DMS 273 (cell line): ENCODE measurements at regions not wholly inside any gene's neighbourhood (a gene's known extent, or its start where the extent isn't known, plus 50 kb on each side); places are given as distances from the start of the nearest gene placed in this dataset.

Source experiments
- DNase-seq: peaks from one replicate; lab custom pipeline; 2025; ENCODE audit not compliant: unreplicated experiment; lab: John Stamatoyannopoulos, UW

GRCh38 chr15:79656151-79657000 lies 224.2 kb downstream of the MINAR1 start:
- peak; percentile 4 for DNase-seq

DNA sequence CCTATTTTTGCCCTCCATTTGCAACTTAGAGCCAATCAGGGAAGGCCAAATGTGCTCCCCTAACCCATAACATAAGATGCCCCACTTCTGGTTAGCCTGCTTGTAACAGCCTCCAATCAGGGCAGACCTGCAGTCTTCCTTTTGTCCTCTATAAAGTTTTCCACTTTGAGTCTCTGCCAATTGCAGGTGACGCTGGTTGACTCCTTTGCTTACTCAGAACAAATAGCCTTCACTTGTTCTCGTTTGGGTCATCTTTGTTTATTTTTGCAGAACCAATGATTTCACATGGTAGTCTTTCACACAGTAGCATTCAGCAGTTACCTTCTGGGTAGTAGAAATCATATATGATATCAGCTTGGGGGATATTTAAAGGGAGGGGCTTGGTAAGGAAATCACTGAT lies 225.6 kb downstream of the MINAR1 start:
- DNase-seq = no peak

- DNase-seq = no peak
These were observed 227.6 kb downstream of the MINAR1 start for GRCh38 chr15:79659691-79660090.

- DNase-seq = no peak
These were observed 229.3 kb downstream of the MINAR1 start for GRCh38 chr15:79661411-79661810.

DNA sequence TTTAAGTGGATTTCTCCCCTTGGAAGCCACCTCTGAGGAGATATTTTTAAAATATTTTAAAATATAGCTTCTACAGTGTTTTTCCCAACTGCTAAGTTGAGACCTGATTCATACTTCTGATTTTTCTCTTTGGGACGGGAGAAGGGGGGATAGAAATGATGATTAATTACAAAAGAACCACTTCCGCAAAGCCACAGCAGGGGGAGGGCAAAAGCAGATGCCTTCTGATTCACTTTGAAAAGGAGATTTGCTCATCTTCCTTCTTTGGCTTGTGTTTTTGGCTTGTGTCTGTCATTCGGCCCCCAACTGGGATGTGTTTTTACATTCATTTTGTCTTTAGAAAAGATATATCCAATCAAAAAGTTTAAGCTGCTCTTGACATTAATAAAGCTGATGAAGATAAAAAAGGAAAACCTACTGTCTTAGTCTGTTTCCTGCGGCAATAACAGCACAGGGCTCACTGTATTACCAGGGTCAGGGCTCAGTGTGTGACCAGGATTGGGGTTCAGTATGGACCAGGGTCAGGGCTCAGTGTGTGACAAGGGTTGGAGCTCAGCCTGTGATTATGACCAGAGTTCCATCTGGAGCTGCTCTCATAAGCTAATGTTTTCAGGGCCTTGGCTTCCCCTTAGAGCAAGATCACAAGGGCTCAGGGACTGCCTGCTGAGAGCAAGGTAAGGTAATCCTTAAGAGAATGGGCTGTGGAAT lies 223.2 kb downstream of the MTHFS start:
- no peak for DNase-seq

DNA sequence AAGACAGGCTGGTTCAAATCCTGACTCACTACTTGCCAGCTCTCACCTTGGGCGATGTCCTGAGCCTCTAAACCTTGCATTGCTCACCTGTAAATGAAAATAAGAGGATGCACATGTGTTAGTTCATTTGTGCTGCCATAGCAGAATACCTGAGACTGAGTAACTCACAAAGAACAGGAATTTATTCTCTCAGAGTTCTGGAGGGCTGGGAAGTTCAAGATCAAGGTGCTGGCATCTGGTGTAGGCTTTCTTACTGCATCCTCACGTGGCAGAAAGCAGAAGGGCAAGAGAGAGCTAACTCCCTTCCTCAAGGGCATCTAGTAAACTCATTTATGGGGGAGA lies 222.7 kb downstream of the MTHFS start:
- DNase-seq = no peak

DNA sequence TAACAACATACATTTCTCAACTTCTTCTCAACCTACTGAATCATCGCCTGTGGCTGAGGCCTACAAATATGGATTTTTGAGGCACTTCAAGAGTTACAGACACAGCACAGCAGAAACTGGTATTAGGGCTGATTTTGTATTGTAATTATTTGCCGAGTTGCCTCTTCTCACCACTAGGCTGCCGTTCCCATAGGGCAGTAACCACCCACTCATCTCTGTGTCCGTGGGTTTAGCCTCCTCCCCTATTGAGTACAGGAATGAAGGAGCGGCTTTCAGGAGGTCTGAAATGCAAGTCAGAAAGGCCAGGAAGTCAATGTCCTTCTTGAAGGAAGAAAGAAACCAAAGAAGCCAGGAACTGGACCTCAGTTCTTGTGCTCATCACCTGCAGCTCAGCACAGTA lies 220.8 kb downstream of the MTHFS start:
- no peak for DNase-seq

GRCh38 chr15:79676621-79677020 lies 220.2 kb downstream of the MTHFS start:
- DNase-seq = no peak

GRCh38 chr15:79677241-79677640 lies 219.6 kb downstream of the MTHFS start:
- no peak for DNase-seq

DNA sequence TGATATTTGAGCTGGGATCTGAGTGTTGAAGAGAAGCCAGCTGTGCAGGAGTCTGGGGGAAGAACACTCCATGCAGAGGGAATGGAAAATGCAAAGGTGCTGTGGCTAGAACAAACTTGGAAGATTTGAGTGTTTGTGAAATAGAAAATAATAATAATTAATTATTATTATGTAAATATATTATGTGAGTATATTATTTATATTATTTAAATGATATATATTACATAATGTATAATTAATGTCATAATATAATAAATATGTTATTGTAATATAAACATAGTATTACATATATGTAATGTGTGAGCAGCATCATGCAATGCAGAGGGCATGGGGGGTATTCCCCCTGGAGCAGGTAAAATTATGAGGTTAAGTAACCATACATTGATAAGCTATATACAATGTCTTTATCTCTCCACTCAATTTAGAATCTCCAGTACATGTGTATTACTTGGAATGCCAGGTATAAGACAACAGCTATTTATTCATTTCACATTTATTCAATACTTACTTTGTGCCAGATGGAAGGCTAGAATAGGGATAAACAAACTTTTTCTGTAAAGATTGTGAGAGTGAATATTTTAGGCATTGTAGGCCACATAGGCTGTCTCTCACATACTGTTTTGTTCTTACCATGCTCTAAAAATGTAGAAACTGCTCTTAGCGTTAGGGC lies 218.6 kb downstream of the MTHFS start:
- DNase-seq = no peak

DNA sequence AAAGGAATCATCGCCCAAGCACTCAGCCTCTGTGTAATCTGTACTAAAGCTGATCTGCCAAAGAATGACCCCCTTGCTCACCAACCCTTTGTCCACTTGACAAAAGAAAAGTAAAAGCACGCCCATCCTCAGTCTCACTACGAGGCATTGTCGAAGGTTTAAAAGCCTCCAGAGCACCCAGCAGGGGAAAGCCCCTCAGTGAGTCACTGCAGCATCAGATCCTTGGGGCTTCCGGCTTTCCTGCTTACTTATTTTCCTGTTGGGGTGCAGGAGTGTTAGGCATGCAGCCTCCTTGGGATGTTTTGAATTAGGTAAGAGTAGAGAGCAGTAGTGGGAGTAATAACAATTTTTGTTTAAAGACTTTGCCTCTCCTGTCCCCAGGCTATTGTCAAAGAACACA lies 216.1 kb downstream of the MTHFS start:
- DNase-seq = no peak

GRCh38 chr15:79682285-79682684 lies 214.5 kb downstream of the MTHFS start:
- DNase-seq = peak; percentile 2

- DNase-seq = no peak
These were observed 213.9 kb downstream of the MTHFS start for GRCh38 chr15:79682851-79683288.

- DNase-seq = no peak
These were observed 207.8 kb downstream of the MTHFS start for GRCh38 chr15:79689030-79689429.

- no peak for DNase-seq
These were observed 195.8 kb downstream of the MTHFS start for GRCh38 chr15:79700951-79701480.

- DNase-seq = no peak
These were observed 194.2 kb downstream of the MTHFS start for GRCh38 chr15:79702621-79703020.

DNA sequence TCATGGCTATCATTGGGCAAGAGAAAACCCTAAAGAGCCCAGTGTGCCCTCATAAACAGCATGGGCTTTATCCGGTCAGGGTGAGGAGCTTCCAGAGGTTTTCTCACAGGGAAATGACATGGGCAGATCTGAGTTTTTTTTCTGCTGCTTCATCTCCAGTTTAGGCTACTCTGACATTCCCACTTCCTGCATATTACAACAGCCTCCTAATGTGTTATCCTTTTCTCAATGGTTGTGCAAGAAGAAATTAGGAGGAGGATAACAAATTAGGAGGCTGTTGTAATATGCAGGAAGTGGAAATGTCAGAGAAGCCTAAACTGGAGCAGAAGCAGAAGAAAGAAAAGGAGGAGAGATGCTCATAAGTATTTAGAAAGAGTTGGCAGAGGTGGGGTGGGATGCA lies 175.6 kb downstream of the MTHFS start:
- no peak for DNase-seq

DNA sequence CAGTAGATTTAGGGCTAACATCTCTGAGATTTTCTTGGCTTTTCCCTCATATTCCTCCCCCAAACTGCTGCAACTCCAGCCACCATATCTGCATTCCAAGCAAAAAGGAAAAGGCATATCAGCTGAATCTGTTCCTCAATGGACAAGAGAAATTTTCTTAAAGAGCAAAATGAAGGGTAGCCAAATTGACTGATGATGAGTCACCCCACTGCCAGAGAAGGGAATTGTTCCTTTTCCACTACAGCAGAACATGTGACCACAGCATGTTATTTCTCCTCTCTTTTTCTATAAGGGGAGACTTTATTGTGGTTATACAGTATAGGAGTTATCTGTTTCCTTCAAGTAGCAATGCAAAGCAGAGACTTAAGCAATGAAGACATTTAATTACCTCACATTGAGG lies 172.5 kb downstream of the MTHFS start:
- no peak for DNase-seq

GRCh38 chr15:79724804-79725203 lies 172.0 kb downstream of the MTHFS start:
- no peak for DNase-seq

GRCh38 chr15:79728867-79729266 lies 167.9 kb downstream of the MTHFS start:
- no peak for DNase-seq

- DNase-seq = peak; percentile 5
These were observed 160.3 kb downstream of the MTHFS start for GRCh38 chr15:79736435-79737000.
